ENCODE measurements at regions not wholly inside any gene's neighbourhood (a gene's known extent, or its start where the extent isn't known, plus 50 kb on each side); places are given as distances from the start of the nearest gene placed in this dataset.
"Not testable (repeated sequence)": the region's sequence is repeated elsewhere in the genome, so short reads cannot be mapped to it uniquely, and the experiment has no call there.

DNA sequence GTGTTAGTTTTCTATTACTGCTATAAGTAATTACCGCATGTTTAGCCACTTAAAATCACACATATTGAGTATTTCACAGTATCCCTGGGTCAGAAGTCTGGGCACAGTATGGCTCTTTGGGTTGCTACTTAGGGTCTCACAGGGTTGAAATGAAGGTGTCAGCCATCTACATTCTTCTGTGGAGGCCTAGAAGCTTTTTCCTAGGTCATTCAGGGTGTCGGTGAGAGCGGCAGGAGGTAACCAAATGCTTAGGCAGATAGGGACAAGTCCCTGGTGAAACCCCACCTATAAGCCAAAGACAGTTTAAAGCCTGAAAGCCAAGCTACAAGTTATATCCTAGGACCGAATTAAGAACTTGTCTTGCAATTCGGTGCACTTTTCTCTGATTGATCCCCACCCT lies 856.7 kb downstream of the PCDH17 start:
- no peaks in the 10 kb centered on the region for H3K36me3 Mint-ChIP-seq (ENCODE audit: low read depth)
- no peak for TF ChIP-seq CTCF (IDR thresholded peaks at IDR 0.05)

DNA sequence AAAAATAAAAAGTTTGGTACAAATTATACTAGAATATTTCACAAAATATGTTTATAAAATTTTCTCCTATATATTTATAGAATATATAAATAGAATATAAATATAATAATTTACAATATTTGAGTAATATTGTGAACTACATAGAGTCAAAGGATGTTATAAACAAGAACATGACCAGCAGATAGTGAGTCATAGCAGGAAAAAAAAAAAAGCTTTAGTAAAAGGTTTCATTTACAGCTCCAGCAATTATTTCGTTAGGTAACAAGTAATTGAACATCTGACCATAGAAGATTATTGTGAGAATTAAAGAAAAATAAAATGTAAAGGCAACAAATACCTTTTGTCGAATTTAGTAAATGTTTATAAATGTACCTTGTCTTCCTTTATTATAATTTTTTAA lies 864.1 kb downstream of the PCDH17 start:
- intact Hi-C loops (cut with micrococcal nuclease): no loop called here
- CTCF ChIA-PET: no interaction called here
- POLR2A ChIA-PET: no interaction called here
- Mint-ChIP-seq H3K9me3 (peaks cover 8% of the 10 kb centered on the region), H3K4me1 (ENCODE audit: low read depth) (no peaks in the 10 kb centered on the region), H3K4me3 (no peak overlapping the region), H3K27me3 (no peaks in the 10 kb centered on the region), H3K27ac (no peak overlapping the region), H3K36me3 (ENCODE audit: low read depth) (no peaks in the 10 kb centered on the region)
- DNase-seq: no peak
- TF ChIP-seq CTCF (IDR thresholded peaks at IDR 0.05): no peak
- no peak for ATAC-seq

More for the DNA sequence above, 856.7 kb downstream of the PCDH17 start:
- ChIA-PET CTCF (no interaction called here), POLR2A (interaction anchor here (0.6 kb wide), 1 partner anchor 14 kb away, joined by 3 read pairs; no protein-coding TSS in a partner anchor)
- intact Hi-C loops (cut with micrococcal nuclease): no loop called here
- DNase-seq (no peak), ATAC-seq (no peak)
- no peaks in the 10 kb centered on the region for H3K27me3 Mint-ChIP-seq
- peaks cover 6% of the 10 kb centered on the region for H3K9me3 Mint-ChIP-seq
- no peaks in the 10 kb centered on the region for H3K4me1 Mint-ChIP-seq (ENCODE audit: low read depth)
- H3K27ac Mint-ChIP-seq: no peak overlapping the region
- H3K4me3 Mint-ChIP-seq: no peak overlapping the region

DNA sequence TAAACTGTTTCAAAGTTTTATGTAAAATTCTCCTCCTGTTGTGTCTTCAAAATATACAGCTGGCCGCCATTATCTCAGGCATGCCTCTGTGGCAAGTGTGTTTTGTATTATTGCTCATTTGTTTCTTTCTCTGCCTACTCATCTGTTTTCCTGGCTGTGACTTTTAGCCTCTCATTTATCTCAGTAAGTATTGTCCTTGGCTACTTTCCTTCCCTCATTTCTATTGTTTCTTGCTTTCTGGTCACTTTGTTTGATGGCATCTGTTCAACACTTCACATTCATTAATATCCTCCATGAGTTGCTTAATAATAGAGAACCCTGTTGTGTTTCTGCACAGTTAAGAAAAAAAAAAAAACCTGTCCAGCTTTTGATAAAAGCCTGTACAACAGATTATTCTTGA lies 869.4 kb downstream of the PCDH17 start:
- H3K27ac Mint-ChIP-seq: no peak overlapping the region
- H3K4me3 Mint-ChIP-seq: no peak overlapping the region
- TF ChIP-seq CTCF (IDR thresholded peaks at IDR 0.05): no peak
- no peak for ATAC-seq
- no peak for DNase-seq
- no peaks in the 10 kb centered on the region for H3K27me3 Mint-ChIP-seq
- H3K36me3 Mint-ChIP-seq (ENCODE audit: low read depth): no peaks in the 10 kb centered on the region
- peaks cover 16% of the 10 kb centered on the region for H3K9me3 Mint-ChIP-seq
- ChIA-PET POLR2A (no interaction called here), CTCF (no interaction called here)
- intact Hi-C loops (cut with micrococcal nuclease): no loop called here
- no peaks in the 10 kb centered on the region for H3K4me1 Mint-ChIP-seq (ENCODE audit: low read depth)

GRCh38 chr13:58504202-58504700 lies 872.7 kb downstream of the PCDH17 start:
- H3K27me3 Mint-ChIP-seq; DNase-seq; intact Hi-C loops (cut with micrococcal nuclease); CTCF ChIA-PET; H3K27ac Mint-ChIP-seq; H3K4me3 Mint-ChIP-seq; POLR2A ChIA-PET; H3K36me3 Mint-ChIP-seq (ENCODE audit: low read depth); H3K4me1 Mint-ChIP-seq (ENCODE audit: low read depth); ATAC-seq: not testable (repeated sequence)
- peaks cover 15% of the 10 kb centered on the region for H3K9me3 Mint-ChIP-seq

DNA sequence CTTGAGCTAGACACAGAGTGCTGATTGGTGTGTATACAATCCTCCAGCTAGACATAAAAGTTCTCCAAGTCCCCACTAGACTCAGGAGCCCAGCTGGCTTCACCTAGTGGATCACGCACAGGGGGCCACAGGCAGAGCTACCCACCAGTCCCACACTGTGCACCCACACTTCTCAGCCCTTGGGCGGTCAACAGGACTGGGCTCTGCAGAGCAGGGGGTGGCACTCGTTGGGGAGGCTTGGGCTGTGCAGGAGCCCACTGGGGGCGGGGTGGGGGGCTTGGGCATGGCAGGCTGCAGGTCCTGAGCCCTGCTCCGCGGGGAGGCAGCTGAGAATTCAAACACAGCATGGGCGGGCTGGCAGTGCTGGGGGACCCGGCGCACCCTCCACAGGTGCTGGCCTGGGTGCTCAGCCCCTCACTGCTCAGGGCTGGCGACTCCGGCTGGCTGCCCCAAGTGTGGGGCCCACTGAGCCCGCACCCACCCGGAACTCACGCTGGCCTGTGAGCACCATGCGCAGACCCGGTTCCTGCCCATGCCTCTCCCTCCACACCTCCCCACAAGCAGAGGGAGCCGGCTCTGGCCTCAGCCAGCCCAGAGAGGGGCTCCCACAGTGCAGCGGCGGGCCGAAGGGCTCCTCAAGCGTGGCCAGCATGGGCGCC lies 873.8 kb downstream of the PCDH17 start:
- H3K27me3 Mint-ChIP-seq; ATAC-seq; DNase-seq; POLR2A ChIA-PET; CTCF ChIA-PET; H3K4me3 Mint-ChIP-seq; intact Hi-C loops (cut with micrococcal nuclease); H3K4me1 Mint-ChIP-seq (ENCODE audit: low read depth); H3K36me3 Mint-ChIP-seq (ENCODE audit: low read depth); H3K27ac Mint-ChIP-seq: not testable (repeated sequence)
- H3K9me3 Mint-ChIP-seq: peaks cover 19% of the 10 kb centered on the region

- Mint-ChIP-seq H3K4me3 (no peak overlapping the region), H3K9me3 (peaks cover 4% of the 10 kb centered on the region), H3K36me3 (ENCODE audit: low read depth) (no peaks in the 10 kb centered on the region), H3K27me3 (no peaks in the 10 kb centered on the region), H3K27ac (no peak overlapping the region), H3K4me1 (ENCODE audit: low read depth) (no peaks in the 10 kb centered on the region)
- intact Hi-C loops (cut with micrococcal nuclease): no loop called here
- no peak for TF ChIP-seq CTCF (IDR thresholded peaks at IDR 0.05)
- ATAC-seq: no peak
- ChIA-PET POLR2A (interaction anchor here (0.6 kb wide), 1 partner anchor 830 kb away, joined by 3 read pairs; no protein-coding TSS in a partner anchor), CTCF (no interaction called here)
- DNase-seq: no peak
These were observed 896.8 kb downstream of the PCDH17 start for GRCh38 chr13:58528351-58528750.

Measured in activated CD8-positive, alpha-beta T cell treated with anti-CD3 and anti-CD28 coated beads for 36 hours (primary cell).